Osteoblast (primary cell): ENCODE measurements at regions not wholly inside any gene's neighbourhood (a gene's known extent, or its start where the extent isn't known, plus 50 kb on each side); places are given as distances from the start of the nearest gene placed in this dataset.

Experiments used
- DNase-seq: peaks from one replicate; pipeline ENCODE4 v3.0.0; 2011; ENCODE audit warnings: low spot score, mixed read lengths; ENCODE audit not compliant: insufficient read length; ENCODE audit errors: missing footprints
- H2AFZ ChIP-seq: 2 replicates; pipeline ENCODE4 v1.6.0; 2011; ENCODE audit warnings: mild to moderate bottlenecking, low read length
- H3K27ac ChIP-seq: 2 replicates; pipeline ENCODE4 v1.5.1; 2011; ENCODE audit warnings: mild to moderate bottlenecking, low read depth, low read length, moderate library complexity
- H3K27me3 ChIP-seq: 2 replicates; pipeline ENCODE4 v1.6.0; 2012; ENCODE audit warnings: mild to moderate bottlenecking, control low read depth, inconsistent platforms, low read length, moderate library complexity; ENCODE audit not compliant: insufficient read depth
- H3K36me3 ChIP-seq: 2 replicates; pipeline ENCODE4 v1.5.1; 2011; ENCODE audit warnings: mild to moderate bottlenecking, low read length, control low read depth, moderate library complexity; ENCODE audit not compliant: insufficient read depth
- H3K4me1 ChIP-seq: 2 replicates; pipeline ENCODE4 v1.5.1; 2011; ENCODE audit warnings: mild to moderate bottlenecking, low read length, control low read depth, moderate library complexity; ENCODE audit not compliant: insufficient read depth
- H3K4me2 ChIP-seq: 2 replicates; pipeline ENCODE4 v1.6.0; 2011; ENCODE audit warnings: mild to moderate bottlenecking, low read length; ENCODE audit not compliant: insufficient read depth
- H3K4me3 ChIP-seq: fragments of 200-600 bp; sonication (generic); 3 replicates; pipeline ENCODE4 v1.5.1; 2012; ENCODE audit warnings: mild to moderate bottlenecking, low read length, inconsistent platforms; ENCODE audit not compliant: insufficient read depth
- H3K79me2 ChIP-seq: 2 replicates; pipeline ENCODE4 v1.6.0; 2012; ENCODE audit warnings: mild to moderate bottlenecking, low read length, control low read depth, inconsistent platforms; ENCODE audit not compliant: insufficient read depth
- H3K9me3 ChIP-seq: 2 replicates; pipeline ENCODE4 v1.5.1; 2011; ENCODE audit warnings: low read depth, low read length, control low read depth
- H4K20me1 ChIP-seq: 2 replicates; pipeline ENCODE4 v1.6.0; 2012; ENCODE audit warnings: mild to moderate bottlenecking, low read length, control low read depth; ENCODE audit not compliant: insufficient read depth
- TF ChIP-seq, protein P1 (sequence below): IDR thresholded peaks from 2 replicates; pipeline ENCODE4 v1.5.1; 2011; ENCODE audit warnings: mild to moderate bottlenecking, low read depth, low read length, moderate library complexity; ENCODE audit errors: extremely low read depth

DNA sequence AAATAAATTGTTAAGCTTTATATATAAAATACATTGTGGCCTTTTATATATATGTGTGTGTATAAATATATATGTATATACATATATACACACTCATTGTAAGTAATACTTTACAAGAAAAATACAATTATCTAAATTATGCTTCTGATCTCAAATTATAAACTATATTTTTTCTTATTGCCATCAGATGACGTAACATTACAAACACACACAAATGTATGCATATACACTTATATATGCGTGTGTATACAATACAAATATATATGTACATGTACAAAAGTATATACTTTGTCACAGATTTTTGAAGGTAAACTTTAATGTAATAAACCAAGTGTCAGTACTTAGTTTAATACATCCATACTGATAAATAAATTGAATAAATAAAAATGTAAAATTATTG lies 278.9 kb upstream of the LMO3 start:
- no peak for DNase-seq
- H3K27me3 ChIP-seq, result no peaks in the 10 kb centered on the region
- TF ChIP-seq, protein P1, sequence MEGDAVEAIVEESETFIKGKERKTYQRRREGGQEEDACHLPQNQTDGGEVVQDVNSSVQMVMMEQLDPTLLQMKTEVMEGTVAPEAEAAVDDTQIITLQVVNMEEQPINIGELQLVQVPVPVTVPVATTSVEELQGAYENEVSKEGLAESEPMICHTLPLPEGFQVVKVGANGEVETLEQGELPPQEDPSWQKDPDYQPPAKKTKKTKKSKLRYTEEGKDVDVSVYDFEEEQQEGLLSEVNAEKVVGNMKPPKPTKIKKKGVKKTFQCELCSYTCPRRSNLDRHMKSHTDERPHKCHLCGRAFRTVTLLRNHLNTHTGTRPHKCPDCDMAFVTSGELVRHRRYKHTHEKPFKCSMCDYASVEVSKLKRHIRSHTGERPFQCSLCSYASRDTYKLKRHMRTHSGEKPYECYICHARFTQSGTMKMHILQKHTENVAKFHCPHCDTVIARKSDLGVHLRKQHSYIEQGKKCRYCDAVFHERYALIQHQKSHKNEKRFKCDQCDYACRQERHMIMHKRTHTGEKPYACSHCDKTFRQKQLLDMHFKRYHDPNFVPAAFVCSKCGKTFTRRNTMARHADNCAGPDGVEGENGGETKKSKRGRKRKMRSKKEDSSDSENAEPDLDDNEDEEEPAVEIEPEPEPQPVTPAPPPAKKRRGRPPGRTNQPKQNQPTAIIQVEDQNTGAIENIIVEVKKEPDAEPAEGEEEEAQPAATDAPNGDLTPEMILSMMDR, result no peak

DNA sequence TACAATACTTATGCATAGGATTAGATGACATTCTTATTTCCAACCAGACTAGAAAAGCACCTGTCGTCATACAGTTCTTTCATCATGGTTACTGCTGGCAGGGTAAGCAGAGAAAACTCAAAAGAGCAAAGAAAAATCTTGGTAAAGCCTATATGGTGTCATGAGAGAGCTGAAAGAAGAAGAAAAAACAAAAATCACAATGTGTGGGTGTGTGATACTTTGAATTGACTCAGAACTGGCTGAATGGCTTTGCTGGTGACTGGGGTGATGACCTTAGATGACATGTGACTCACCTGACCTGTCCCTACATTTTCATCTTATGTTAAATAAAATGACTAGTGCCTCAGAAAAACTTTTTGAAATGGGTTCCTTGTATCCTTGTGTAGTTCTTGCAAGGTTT lies 278.1 kb upstream of the LMO3 start:
- no peak for DNase-seq

More for the DNA sequence above, 278.9 kb upstream of the LMO3 start:
- Histone ChIP-seq H3K9me3 (peaks cover 2% of the 10 kb centered on the region), H2AFZ (no peak overlapping the region), H3K4me2 (no peak overlapping the region), H4K20me1 (no peaks in the 10 kb centered on the region), H3K4me1 (no peaks in the 10 kb centered on the region), H3K79me2 (no peaks in the 10 kb centered on the region), H3K4me3 (no peak overlapping the region), H3K36me3 (no peaks in the 10 kb centered on the region), H3K27ac (no peak overlapping the region)

DNA sequence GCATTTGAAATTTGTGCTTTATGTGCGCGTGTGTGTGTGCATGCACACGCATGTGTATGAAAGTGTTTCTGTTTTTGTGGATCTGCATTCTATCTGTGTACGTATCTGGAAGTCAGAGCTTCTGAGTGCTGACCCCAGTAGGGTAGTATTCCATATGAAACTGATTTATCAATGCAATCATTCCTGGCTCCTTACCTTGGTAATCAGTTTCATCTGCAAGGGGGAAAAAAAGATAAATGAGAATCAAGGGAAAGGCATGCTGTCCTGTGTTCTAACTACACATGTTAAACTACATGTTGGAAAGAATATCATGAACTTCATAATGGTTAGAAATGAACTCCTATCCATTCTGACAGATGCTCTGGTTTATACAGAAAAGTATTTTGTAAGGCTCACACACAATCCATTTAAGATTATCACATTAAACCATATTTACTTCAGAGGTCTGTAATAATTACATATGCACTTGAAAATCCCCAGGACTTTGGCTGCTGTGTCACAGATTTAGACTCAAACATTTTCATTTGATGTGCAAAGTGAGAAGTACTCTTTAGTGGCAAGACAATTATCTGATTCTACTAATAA lies 276.1 kb upstream of the LMO3 start:
- no peaks in the 10 kb centered on the region for H3K79me2 ChIP-seq
- no peak overlapping the region for H3K27ac ChIP-seq
- H4K20me1 ChIP-seq, result no peaks in the 10 kb centered on the region
- DNase-seq, result no peak
- peaks cover 2% of the 10 kb centered on the region for H3K9me3 ChIP-seq
- H3K36me3 ChIP-seq, result no peaks in the 10 kb centered on the region
- no peak overlapping the region for H3K4me2 ChIP-seq
- TF ChIP-seq, protein P1, result no peak
- no peak overlapping the region for H3K4me3 ChIP-seq
- H3K27me3 ChIP-seq, result no peaks in the 10 kb centered on the region
- H3K4me1 ChIP-seq, result no peaks in the 10 kb centered on the region
- H2AFZ ChIP-seq, result no peak overlapping the region

More for the DNA sequence above, 278.1 kb upstream of the LMO3 start:
- peaks cover 2% of the 10 kb centered on the region for H3K9me3 ChIP-seq
- no peak overlapping the region for H3K27ac ChIP-seq
- no peak overlapping the region for H3K4me3 ChIP-seq
- H3K4me1 ChIP-seq, result no peaks in the 10 kb centered on the region
- H2AFZ ChIP-seq, result no peak overlapping the region
- no peaks in the 10 kb centered on the region for H4K20me1 ChIP-seq
- TF ChIP-seq, protein P1, result no peak
- no peaks in the 10 kb centered on the region for H3K36me3 ChIP-seq
- no peak overlapping the region for H3K4me2 ChIP-seq
- no peaks in the 10 kb centered on the region for H3K27me3 ChIP-seq
- no peaks in the 10 kb centered on the region for H3K79me2 ChIP-seq

DNA sequence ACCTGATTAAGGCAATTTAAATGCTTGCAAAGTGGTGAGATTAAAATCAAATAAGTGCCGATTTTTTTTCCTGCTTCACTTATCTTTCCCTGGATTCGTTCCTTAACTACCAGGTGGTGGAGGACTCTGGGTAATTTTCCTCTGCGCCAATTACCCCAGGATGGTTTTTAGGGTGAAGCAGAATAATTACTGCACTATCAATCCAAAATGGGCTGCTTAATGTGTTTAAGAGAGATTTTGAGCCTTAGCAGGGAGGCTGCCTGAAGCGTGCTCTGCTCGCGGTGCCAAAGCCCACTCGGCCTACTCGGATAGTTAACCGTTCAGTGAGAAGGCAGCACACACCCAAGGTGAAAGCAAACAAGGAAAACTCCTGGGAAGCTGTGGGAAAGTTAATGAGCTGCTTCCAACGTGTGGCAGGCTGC lies 274.9 kb upstream of the LMO3 start:
- H2AFZ ChIP-seq, result no peak overlapping the region
- H4K20me1 ChIP-seq, result no peaks in the 10 kb centered on the region
- TF ChIP-seq, protein P1, result no peak
- H3K79me2 ChIP-seq, result no peaks in the 10 kb centered on the region
- H3K4me3 ChIP-seq, result no peak overlapping the region
- H3K36me3 ChIP-seq, result no peaks in the 10 kb centered on the region
- peaks cover 2% of the 10 kb centered on the region for H3K9me3 ChIP-seq
- H3K27me3 ChIP-seq, result no peaks in the 10 kb centered on the region
- H3K4me1 ChIP-seq, result no peaks in the 10 kb centered on the region
- DNase-seq, result no peak
- no peak overlapping the region for H3K27ac ChIP-seq
- no peak overlapping the region for H3K4me2 ChIP-seq
